Skeletal muscle tissue (tissue), 3 donors: ENCODE measurements at regions not wholly inside any gene's neighbourhood (a gene's known extent, or its start where the extent isn't known, plus 50 kb on each side); places are given as distances from the start of the nearest gene placed in this dataset.
A peak's percentile ranks its signal among the peaks of the same experiment; 100 is the strongest.

Experiments
- H3K27ac ChIP-seq: one replicate; pipeline ENCODE4 v1.7.0; 2013; ENCODE audit warnings: mild to moderate bottlenecking, low read depth, low read length, inconsistent platforms
- H3K27me3 ChIP-seq, 3 donors: one replicate each; pipeline ENCODE4 v1.7.0; 2013; ENCODE audit warnings: low read length in 3 of 3; ENCODE audit not compliant: control insufficient read depth in 3 of 3, insufficient read depth in 3 of 3
- H3K36me3 ChIP-seq, 3 donors: one replicate each; pipeline ENCODE4 v1.7.0; 2013; ENCODE audit warnings: low read length in 3 of 3; ENCODE audit not compliant: control insufficient read depth in 3 of 3, insufficient read depth in 3 of 3
- H3K4me1 ChIP-seq, 3 donors: one replicate each; pipeline ENCODE4 v1.7.0; 2013; ENCODE audit warnings: low read length in 3 of 3, mild to moderate bottlenecking in 3 of 3; ENCODE audit not compliant: control insufficient read depth in 3 of 3, insufficient read depth in 3 of 3
- H3K4me3 ChIP-seq, 3 donors: one replicate each; pipeline ENCODE4 v1.7.0; 2013; ENCODE audit warnings: low read length in 3 of 3
- H3K9ac ChIP-seq, 3 donors: one replicate each; pipeline ENCODE4 v1.7.0; 2013; ENCODE audit warnings: low read length in 3 of 3, mild to moderate bottlenecking in 3 of 3, moderate library complexity in 2 of 3, low read depth in 1 of 3
- H3K9me3 ChIP-seq, 3 donors: one replicate each; pipeline ENCODE4 v1.7.0; 2013; ENCODE audit warnings: low read length in 3 of 3; ENCODE audit not compliant: control insufficient read depth in 3 of 3
- donor health status: Osteomylitis.

- Histone ChIP-seq H3K4me3 (no peak overlapping the region), H3K9ac (no peak overlapping the region), H3K9me3 (no peaks in the 10 kb centered on the region), H3K4me1 (peaks cover 0 to 14% (median 6%) of the 10 kb centered on the region in 3 donors), H3K27ac (no peak overlapping the region), H3K36me3 (no peaks in the 10 kb centered on the region), H3K27me3 (no peaks in the 10 kb centered on the region)
Measured at GRCh38 chr6:132969196-132969595, 154.8 kb downstream of the RPS12 start.

GRCh38 chr6:132971676-132972075 is 157.3 kb downstream of the RPS12 start:
- Histone ChIP-seq H3K36me3 (no peaks in the 10 kb centered on the region), H3K27ac (no peak overlapping the region), H3K9me3 (no peaks in the 10 kb centered on the region), H3K9ac (no peak overlapping the region), H3K27me3 (no peaks in the 10 kb centered on the region), H3K4me1 (peaks cover 0 to 4% (median 0%) of the 10 kb centered on the region in 3 donors), H3K4me3 (no peak overlapping the region)

GRCh38 chr6:132972254-132972653 is 157.9 kb downstream of the RPS12 start:
- H3K9ac ChIP-seq: no peak overlapping the region
- H3K4me1 ChIP-seq: peaks cover 0 to 4% (median 0%) of the 10 kb centered on the region in 3 donors
- no peaks in the 10 kb centered on the region for H3K36me3 ChIP-seq
- no peak overlapping the region for H3K27ac ChIP-seq
- no peaks in the 10 kb centered on the region for H3K27me3 ChIP-seq
- no peak overlapping the region for H3K4me3 ChIP-seq
- no peaks in the 10 kb centered on the region for H3K9me3 ChIP-seq

GRCh38 chr6:132972971-132973370 is 158.6 kb downstream of the RPS12 start:
- no peaks in the 10 kb centered on the region for H3K27me3 ChIP-seq
- H3K27ac ChIP-seq: no peak overlapping the region
- peaks cover 0 to 4% (median 0%) of the 10 kb centered on the region in 3 donors for H3K4me1 ChIP-seq
- no peaks in the 10 kb centered on the region for H3K9me3 ChIP-seq
- no peak overlapping the region for H3K9ac ChIP-seq
- H3K4me3 ChIP-seq: no peak overlapping the region
- H3K36me3 ChIP-seq: no peaks in the 10 kb centered on the region

GRCh38 chr6:132973514-132973993 is 159.2 kb downstream of the RPS12 start:
- Histone ChIP-seq H3K27me3 (no peaks in the 10 kb centered on the region), H3K27ac (no peak overlapping the region), H3K9ac (no peak overlapping the region), H3K36me3 (no peaks in the 10 kb centered on the region), H3K4me1 (peaks cover 0 to 4% (median 0%) of the 10 kb centered on the region in 3 donors), H3K4me3 (no peak overlapping the region), H3K9me3 (no peaks in the 10 kb centered on the region)

- Histone ChIP-seq H3K27ac (no peak overlapping the region), H3K4me1 (peaks cover 0 to 4% (median 0%) of the 10 kb centered on the region in 3 donors), H3K9me3 (no peaks in the 10 kb centered on the region), H3K9ac (no peak overlapping the region), H3K27me3 (no peaks in the 10 kb centered on the region), H3K36me3 (no peaks in the 10 kb centered on the region), H3K4me3 (no peak overlapping the region)
Measured at GRCh38 chr6:132974122-132974521, 159.8 kb downstream of the RPS12 start.

- Histone ChIP-seq H3K9me3 (no peaks in the 10 kb centered on the region), H3K27me3 (no peaks in the 10 kb centered on the region), H3K36me3 (no peaks in the 10 kb centered on the region), H3K9ac (no peak overlapping the region), H3K27ac (no peak overlapping the region), H3K4me3 (no peak overlapping the region), H3K4me1 (peaks cover 0 to 4% (median 0%) of the 10 kb centered on the region in 3 donors)
Measured at GRCh38 chr6:132977413-132977812, 163.0 kb downstream of the RPS12 start.

- H3K27me3 ChIP-seq: no peaks in the 10 kb centered on the region
- H3K4me1 ChIP-seq: peaks cover 0 to under 1% (median 0%) of the 10 kb centered on the region in 3 donors
- no peaks in the 10 kb centered on the region for H3K36me3 ChIP-seq
- no peak overlapping the region for H3K27ac ChIP-seq
- H3K9ac ChIP-seq: no peak overlapping the region
- no peaks in the 10 kb centered on the region for H3K9me3 ChIP-seq
- H3K4me3 ChIP-seq: no peak overlapping the region
Measured at GRCh38 chr6:132978685-132979084, 164.3 kb downstream of the RPS12 start.

- H3K4me1 ChIP-seq: peaks cover 0 to 9% (median 7%) of the 10 kb centered on the region in 3 donors
- no peak overlapping the region for H3K27ac ChIP-seq
- H3K4me3 ChIP-seq: no peak overlapping the region
- H3K9ac ChIP-seq: no peak overlapping the region
- no peaks in the 10 kb centered on the region for H3K27me3 ChIP-seq
- peaks cover 0 to 3% (median 0%) of the 10 kb centered on the region in 3 donors for H3K9me3 ChIP-seq
- H3K36me3 ChIP-seq: no peaks in the 10 kb centered on the region
Measured at GRCh38 chr6:132993738-132994137, 179.4 kb downstream of the RPS12 start.

- Histone ChIP-seq H3K27ac (peak overlapping the region; percentile 38), H3K4me3 (peak overlapping the region in 1 of 3 donors; percentile 40), H3K9ac (no peak overlapping the region), H3K27me3 (no peaks in the 10 kb centered on the region), H3K36me3 (no peaks in the 10 kb centered on the region), H3K9me3 (no peaks in the 10 kb centered on the region), H3K4me1 (peaks cover 0 to 9% (median 7%) of the 10 kb centered on the region in 3 donors)
Measured at GRCh38 chr6:132995009-132995408, 180.6 kb downstream of the RPS12 start.
